Stomach smooth muscle (tissue), 2 donors: ENCODE measurements at regions not wholly inside any gene's neighbourhood (a gene's known extent, or its start where the extent isn't known, plus 50 kb on each side); places are given as distances from the start of the nearest gene placed in this dataset.

Experiments
- H3K27ac ChIP-seq: one replicate; pipeline ENCODE4 v1.7.0; 2013; ENCODE audit warnings: mild to moderate bottlenecking, low read length, inconsistent platforms
- H3K27me3 ChIP-seq, 2 donors: one replicate each; pipeline ENCODE4 v1.7.0; 2013; ENCODE audit warnings: low read length in 2 of 2; ENCODE audit not compliant: insufficient read depth in 2 of 2, control insufficient read depth in 1 of 2
- H3K36me3 ChIP-seq, 2 donors: one replicate each; pipeline ENCODE4 v1.7.0; 2013; ENCODE audit warnings: low read length in 2 of 2; ENCODE audit not compliant: control insufficient read depth in 2 of 2, insufficient read depth in 2 of 2
- H3K4me1 ChIP-seq: one replicate; pipeline ENCODE4 v1.7.0; 2013; ENCODE audit warnings: low read length; ENCODE audit not compliant: control insufficient read depth, insufficient read depth
- H3K4me3 ChIP-seq, 2 donors: one replicate each; pipeline ENCODE4 v1.7.0; 2013; ENCODE audit warnings: low read length in 2 of 2
- H3K9ac ChIP-seq, 2 donors: one replicate each; pipeline ENCODE4 v1.7.0; 2013; ENCODE audit warnings: low read length in 2 of 2, mild to moderate bottlenecking in 1 of 2
- H3K9me3 ChIP-seq, 2 donors: one replicate each; pipeline ENCODE4 v1.7.0; 2013; ENCODE audit warnings: low read length in 2 of 2; ENCODE audit not compliant: control insufficient read depth in 2 of 2
- donor health status: healthy.
- donor health status: Pancreatic carcinoma.

GRCh38 chr12:124480469-124481256, 86.7 kb downstream of the NCOR2 start:
- H3K9ac ChIP-seq: no peak overlapping the region
- peaks cover 27% of the 10 kb centered on the region for H3K4me1 ChIP-seq
- no peaks in the 10 kb centered on the region for H3K9me3 ChIP-seq
- H3K27ac ChIP-seq: peak overlapping the region; percentile 24
- peaks cover 35 to 41% of the 10 kb centered on the region in 2 donors for H3K36me3 ChIP-seq
- H3K27me3 ChIP-seq: no peaks in the 10 kb centered on the region
- no peak overlapping the region for H3K4me3 ChIP-seq

GRCh38 chr12:124479680-124480468, 87.5 kb downstream of the NCOR2 start:
- Histone ChIP-seq H3K36me3 (peaks cover 30 to 40% of the 10 kb centered on the region in 2 donors), H3K9ac (no peak overlapping the region), H3K27me3 (no peaks in the 10 kb centered on the region), H3K4me3 (no peak overlapping the region), H3K4me1 (peaks cover 31% of the 10 kb centered on the region), H3K9me3 (no peaks in the 10 kb centered on the region), H3K27ac (peak overlapping the region; percentile 24)

GRCh38 chr12:124478985-124479645, 88.3 kb downstream of the NCOR2 start:
- Histone ChIP-seq H3K27me3 (no peaks in the 10 kb centered on the region), H3K36me3 (peaks cover 29 to 38% of the 10 kb centered on the region in 2 donors), H3K4me3 (no peak overlapping the region), H3K27ac (peak overlapping the region; percentile 24), H3K9ac (no peak overlapping the region), H3K4me1 (peaks cover 39% of the 10 kb centered on the region), H3K9me3 (no peaks in the 10 kb centered on the region)

GRCh38 chr12:124478416-124478815, 89.0 kb downstream of the NCOR2 start:
- H3K27me3 ChIP-seq: no peaks in the 10 kb centered on the region
- no peak overlapping the region for H3K9ac ChIP-seq
- H3K9me3 ChIP-seq: no peaks in the 10 kb centered on the region
- peaks cover 30 to 38% of the 10 kb centered on the region in 2 donors for H3K36me3 ChIP-seq
- H3K4me3 ChIP-seq: no peak overlapping the region
- no peak overlapping the region for H3K27ac ChIP-seq
- H3K4me1 ChIP-seq: peaks cover 44% of the 10 kb centered on the region

GRCh38 chr12:124477107-124477915, 90.1 kb downstream of the NCOR2 start:
- Histone ChIP-seq H3K9ac (no peak overlapping the region), H3K4me3 (no peak overlapping the region), H3K4me1 (peaks cover 44% of the 10 kb centered on the region), H3K27ac (no peak overlapping the region), H3K9me3 (peaks cover 0 to 5% of the 10 kb centered on the region in 2 donors), H3K27me3 (no peaks in the 10 kb centered on the region), H3K36me3 (peaks cover 39 to 45% of the 10 kb centered on the region in 2 donors)

GRCh38 chr12:124476011-124476400, 91.4 kb downstream of the NCOR2 start:
- Histone ChIP-seq H3K4me3 (no peak overlapping the region), H3K9me3 (peaks cover 0 to 5% of the 10 kb centered on the region in 2 donors), H3K4me1 (peaks cover 40% of the 10 kb centered on the region), H3K9ac (no peak overlapping the region), H3K27ac (no peak overlapping the region), H3K36me3 (peaks cover 49 to 50% of the 10 kb centered on the region in 2 donors), H3K27me3 (no peaks in the 10 kb centered on the region)

- Histone ChIP-seq H3K4me3 (no peak overlapping the region), H3K4me1 (peaks cover 36% of the 10 kb centered on the region), H3K36me3 (peaks cover 52 to 56% of the 10 kb centered on the region in 2 donors), H3K27me3 (no peaks in the 10 kb centered on the region), H3K27ac (peak overlapping the region; percentile 31), H3K9me3 (peaks cover 0 to 5% of the 10 kb centered on the region in 2 donors), H3K9ac (no peak overlapping the region)
These were observed 92.0 kb downstream of the NCOR2 start for GRCh38 chr12:124475295-124476010.

GRCh38 chr12:124474709-124475108, 92.7 kb downstream of the NCOR2 start:
- H3K4me1 ChIP-seq: peaks cover 28% of the 10 kb centered on the region
- H3K27me3 ChIP-seq: no peaks in the 10 kb centered on the region
- no peak overlapping the region for H3K4me3 ChIP-seq
- peaks cover 55 to 58% of the 10 kb centered on the region in 2 donors for H3K36me3 ChIP-seq
- no peak overlapping the region for H3K9ac ChIP-seq
- no peak overlapping the region for H3K27ac ChIP-seq
- H3K9me3 ChIP-seq: peaks cover 0 to 5% of the 10 kb centered on the region in 2 donors

GRCh38 chr12:124472690-124473279, 94.6 kb downstream of the NCOR2 start:
- Histone ChIP-seq H3K9ac (no peak overlapping the region), H3K36me3 (peaks cover 43 to 55% of the 10 kb centered on the region in 2 donors), H3K4me1 (peaks cover 18% of the 10 kb centered on the region), H3K27me3 (no peaks in the 10 kb centered on the region), H3K4me3 (no peak overlapping the region), H3K9me3 (peaks cover 0 to 5% of the 10 kb centered on the region in 2 donors), H3K27ac (no peak overlapping the region)
